IPS-NIHi7 (cell line): ENCODE measurements at regions not wholly inside any gene's neighbourhood (a gene's known extent, or its start where the extent isn't known, plus 50 kb on each side); places are given as distances from the start of the nearest gene placed in this dataset.
"Not testable (repeated sequence)": the region's sequence is repeated elsewhere in the genome, so short reads cannot be mapped to it uniquely, and the experiment has no call there.

Experiments used
- DNase-seq: peaks from one replicate; pipeline ENCODE4 v3.0.0; 2012; ENCODE audit warnings: mixed read lengths; ENCODE audit errors: extremely low spot score

- DNase-seq: no peak
Observed at GRCh38 chr20:22071841-22072240, 366.4 kb downstream of the PAX1 start.

GRCh38 chr20:22070610-22071058, 365.2 kb downstream of the PAX1 start:
- no peak for DNase-seq

GRCh38 chr20:22063753-22064152, 358.3 kb downstream of the PAX1 start:
- DNase-seq: no peak

DNA sequence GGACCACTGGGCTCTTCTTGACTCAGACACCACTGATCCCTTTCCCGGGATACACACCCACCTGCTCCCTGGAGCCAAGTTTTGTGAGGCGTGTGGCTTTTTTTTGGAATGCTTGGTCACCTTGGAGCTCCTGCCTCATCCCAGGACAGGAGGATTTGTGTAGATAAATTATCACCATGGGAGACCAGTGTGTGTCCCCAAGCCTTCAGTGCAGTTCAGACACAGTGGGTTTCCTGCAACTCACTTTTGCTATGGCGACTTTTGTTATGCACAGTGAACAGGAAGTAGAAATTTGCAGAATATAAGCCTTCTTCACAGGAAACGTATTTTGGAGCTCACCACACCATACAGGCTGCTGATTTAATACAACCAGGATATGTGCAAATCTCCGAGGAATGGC, 357.4 kb downstream of the PAX1 start:
- DNase-seq: no peak

DNA sequence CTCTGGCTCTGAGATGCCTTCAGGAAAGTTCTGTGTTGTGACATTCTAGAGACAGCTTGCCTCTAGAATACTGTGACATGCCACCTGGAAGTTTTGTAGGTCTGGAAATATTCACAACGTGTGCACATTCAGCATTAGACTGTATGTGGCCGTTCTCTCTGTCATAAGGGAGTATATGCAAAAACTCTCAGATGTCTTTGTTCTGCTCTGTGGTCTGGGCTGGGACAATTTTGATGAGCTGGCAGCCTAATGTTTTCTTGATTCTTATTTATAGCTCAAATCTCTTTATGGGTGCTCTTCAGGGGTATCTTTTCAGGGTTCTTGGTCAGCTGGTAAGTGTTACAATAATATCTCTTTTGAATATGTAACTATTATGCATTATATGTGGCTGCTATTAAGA, 355.1 kb downstream of the PAX1 start:
- no peak for DNase-seq

DNA sequence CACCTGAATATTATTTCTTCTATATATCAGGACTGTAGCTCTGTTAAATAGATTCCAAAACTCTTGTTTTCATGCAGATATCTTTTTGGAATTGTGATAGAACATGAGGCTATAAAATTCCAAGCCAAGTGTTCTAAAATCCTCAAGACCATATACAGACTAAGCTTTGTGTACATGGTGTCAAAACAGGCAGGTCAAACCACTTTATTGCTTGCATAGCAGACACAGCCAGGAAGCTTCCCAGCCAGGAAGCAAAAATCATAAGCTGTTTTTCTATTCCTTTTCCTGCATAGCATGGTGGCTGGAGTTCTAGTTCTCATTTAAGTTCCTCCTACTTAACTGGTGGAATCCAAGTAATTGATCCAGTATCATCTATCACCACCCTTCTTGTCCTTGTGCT, 353.3 kb downstream of the PAX1 start:
- no peak for DNase-seq

GRCh38 chr20:22055981-22056380, 350.5 kb downstream of the PAX1 start:
- DNase-seq: no peak

DNA sequence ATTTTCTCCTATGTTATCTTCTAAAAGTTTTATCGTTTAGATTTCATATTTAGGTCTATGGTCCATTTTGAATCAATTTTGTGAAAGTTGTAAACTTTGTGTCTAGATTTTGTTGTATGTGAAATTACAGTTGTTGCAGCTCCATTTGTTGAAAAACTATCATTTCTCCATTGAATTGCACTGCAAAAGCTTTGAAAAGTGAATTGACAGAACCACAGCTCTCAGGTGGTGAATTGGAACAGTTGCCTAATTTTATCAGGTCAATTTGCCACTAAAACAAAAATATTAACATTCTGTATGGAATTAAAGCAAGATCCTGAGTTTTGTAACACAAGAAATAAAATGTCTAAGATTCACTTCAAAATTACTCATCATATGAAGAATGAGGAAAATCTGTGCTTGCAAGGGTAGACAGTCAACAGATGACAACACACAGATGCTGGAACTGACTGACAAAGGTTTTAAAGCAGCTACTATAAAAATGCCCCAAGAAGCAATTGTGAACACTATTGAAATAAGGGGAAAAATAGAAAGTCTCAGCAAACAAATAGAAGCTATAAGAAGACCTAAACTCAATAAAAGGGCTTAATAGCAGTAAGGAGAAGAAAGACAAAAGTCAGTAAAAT, 346.7 kb downstream of the PAX1 start:
- no peak for DNase-seq

GRCh38 chr20:22045956-22046507, 340.6 kb downstream of the PAX1 start:
- not testable (repeated sequence) for DNase-seq

- DNase-seq: no peak
Observed at GRCh38 chr20:22027423-22027822, 322.0 kb downstream of the PAX1 start.

DNA sequence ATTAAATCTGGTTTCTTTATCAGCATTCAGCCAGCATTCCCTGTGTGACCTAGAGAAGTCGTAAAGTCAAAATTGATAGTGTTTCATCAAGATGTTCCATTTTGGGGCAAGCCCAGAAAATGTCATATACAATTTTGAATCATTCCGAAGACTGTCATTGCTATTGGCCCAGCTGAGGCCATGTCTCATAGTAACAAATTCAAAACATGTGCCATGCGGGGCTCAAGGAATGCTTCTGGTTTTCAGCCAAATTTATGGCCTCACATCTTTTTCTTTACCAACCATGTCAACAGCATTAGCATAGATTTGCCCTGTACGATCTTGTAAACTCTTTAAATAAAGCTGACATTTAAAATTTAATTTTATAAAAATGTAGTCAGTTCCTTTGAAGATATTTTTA, 314.7 kb downstream of the PAX1 start:
- no peak for DNase-seq

GRCh38 chr20:22008456-22008855, 303.0 kb downstream of the PAX1 start:
- no peak for DNase-seq

DNA sequence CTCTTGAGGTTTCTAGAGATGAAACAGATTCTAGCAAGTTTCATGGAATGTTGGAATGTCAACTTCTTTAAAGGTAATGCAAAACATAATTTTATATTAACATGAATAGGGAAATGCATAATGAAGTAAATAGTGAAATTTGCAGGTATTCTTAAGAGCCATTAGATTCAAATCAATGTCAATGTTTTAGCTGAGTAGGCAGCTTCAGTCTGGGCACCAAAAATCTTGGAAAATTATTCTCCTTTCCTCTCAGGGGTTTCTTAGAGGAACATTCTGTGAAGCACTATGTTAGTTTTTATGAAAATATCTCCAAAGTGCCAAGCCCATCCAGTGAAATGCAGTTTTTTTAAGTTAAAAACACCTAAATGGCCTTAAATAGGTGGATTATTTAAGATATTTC, 300.8 kb downstream of the PAX1 start:
- DNase-seq: no peak

GRCh38 chr20:22005535-22005934, 300.1 kb downstream of the PAX1 start:
- DNase-seq: no peak

GRCh38 chr20:22004946-22005345, 299.5 kb downstream of the PAX1 start:
- DNase-seq: no peak

- no peak for DNase-seq
Observed at GRCh38 chr20:22003680-22004079, 298.2 kb downstream of the PAX1 start.

DNA sequence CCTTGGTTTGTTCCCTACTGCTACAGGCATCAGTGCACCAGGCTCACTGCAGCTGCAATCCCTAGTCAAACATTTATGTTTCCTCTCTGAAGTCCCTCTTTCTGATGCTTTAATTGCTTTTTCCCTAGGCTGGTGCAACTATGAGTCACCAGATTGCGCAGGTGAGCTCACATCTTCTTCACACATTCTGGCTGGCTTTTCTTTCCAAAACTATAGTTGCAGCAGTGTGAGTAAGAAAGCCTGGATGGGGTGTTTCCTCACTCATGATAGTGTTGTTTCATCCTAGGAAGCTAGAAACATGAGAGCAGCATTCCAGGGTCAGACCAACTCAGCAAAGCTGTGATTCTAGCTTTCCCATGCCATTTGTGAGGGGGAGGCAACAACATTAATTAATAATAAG, 296.4 kb downstream of the PAX1 start:
- no peak for DNase-seq

- no peak for DNase-seq
Observed at GRCh38 chr20:21995461-21995860, 290.0 kb downstream of the PAX1 start.

- DNase-seq: no peak
Observed at GRCh38 chr20:21994203-21994602, 288.7 kb downstream of the PAX1 start.

- DNase-seq: no peak
Observed at GRCh38 chr20:21982559-21982958, 277.1 kb downstream of the PAX1 start.

DNA sequence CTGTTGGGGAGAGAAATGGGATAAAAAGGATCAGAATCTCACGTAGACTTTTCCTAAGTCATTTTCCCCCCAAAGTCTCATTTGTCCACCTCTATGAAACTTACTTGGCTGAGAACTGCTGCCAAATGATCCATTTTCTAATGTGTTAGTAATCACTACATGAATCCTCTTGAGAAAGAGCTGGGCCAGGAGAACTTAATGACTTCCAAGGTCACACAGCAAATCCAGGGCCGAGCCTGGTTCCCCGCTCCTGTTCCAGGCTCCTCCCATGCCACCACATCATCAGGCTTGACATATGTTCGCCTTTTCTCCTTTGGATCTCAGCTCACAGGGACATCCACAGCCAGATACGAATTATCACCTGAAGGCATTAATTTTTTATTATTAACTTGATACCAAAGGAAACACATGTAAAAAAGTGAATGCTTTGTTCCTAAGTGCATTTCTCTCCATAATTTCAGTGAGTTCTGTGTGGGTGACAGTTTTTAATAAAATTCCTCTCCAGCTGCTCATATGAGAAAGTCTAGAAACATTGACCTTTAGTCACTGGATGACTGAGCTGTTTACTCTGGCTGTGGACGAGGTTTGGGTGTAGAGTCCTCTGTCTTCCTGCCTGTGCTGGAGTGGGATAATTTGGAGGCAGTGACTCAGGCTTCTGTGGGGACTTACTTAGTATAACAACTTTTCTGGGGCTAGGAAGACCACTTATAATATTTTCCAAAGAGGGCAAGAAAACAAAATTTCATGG, 276.3 kb downstream of the PAX1 start:
- no peak for DNase-seq

- no peak for DNase-seq
Observed at GRCh38 chr20:21981179-21981578, 275.7 kb downstream of the PAX1 start.

DNA sequence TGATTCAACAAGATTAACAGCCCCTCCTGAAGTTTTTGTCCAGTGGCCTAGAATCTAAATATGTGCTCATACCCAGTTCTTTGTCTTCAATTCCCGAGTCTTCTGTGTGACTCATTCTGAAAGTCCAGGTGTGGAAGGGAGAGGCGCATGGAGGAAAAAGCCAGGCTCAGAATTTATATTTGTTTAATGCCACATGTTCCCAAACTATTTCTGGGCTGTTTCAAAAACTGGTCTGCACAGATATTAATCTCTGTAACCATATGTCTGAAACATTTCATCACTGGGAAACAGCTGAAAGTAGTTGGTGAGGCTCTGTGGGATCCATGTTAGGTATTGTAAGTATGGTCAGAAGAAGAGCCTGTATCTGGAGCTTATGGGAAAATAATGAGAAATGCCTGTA, 266.0 kb downstream of the PAX1 start:
- DNase-seq: no peak
